ENCODE measurements at regions not wholly inside any gene's neighbourhood (a gene's known extent, or its start where the extent isn't known, plus 50 kb on each side); places are given as distances from the start of the nearest gene placed in this dataset.

GRCh38 chr5:102130386-102130785 lies 165.7 kb downstream of the SLCO4C1 start:
- Histone ChIP-seq H3K27ac (ENCODE audit: low read depth, low read length) (no peak overlapping the region), H3K4me1 (ENCODE audit: control insufficient read depth in 2 of 2, insufficient read depth in 2 of 2, low read length in 2 of 2) (no peaks in the 10 kb centered on the region), H3K36me3 (ENCODE audit: control insufficient read depth in 2 of 3, insufficient read depth in 3 of 3, low read length in 3 of 3) (no peaks in the 10 kb centered on the region), H3K4me3 (ENCODE audit: low read length) (no peak overlapping the region), H3K27me3 (ENCODE audit: control insufficient read depth in 2 of 2, insufficient read depth in 2 of 2, low read length in 2 of 2) (no peaks in the 10 kb centered on the region), H3K9me3 (ENCODE audit: control insufficient read depth in 2 of 3, low read length in 3 of 3) (no peaks in the 10 kb centered on the region)
- ChIA-PET POLR2A (no interaction called here), CTCF (no interaction called here)
- ATAC-seq = no peak
- intact Hi-C loops (cut with micrococcal nuclease) = no loop called here
- peaks cover 0 to 4% (median 0%) of the 10 kb centered on the region in 5 donors for H3K27me3 Mint-ChIP-seq
- no peak overlapping the region for H3K27ac Mint-ChIP-seq
- no peak for DNase-seq
- H3K4me3 Mint-ChIP-seq = no peak overlapping the region
- peaks cover 0 to 9% (median 0%) of the 10 kb centered on the region in 11 donors for H3K9me3 Mint-ChIP-seq
- no peaks in the 10 kb centered on the region for H3K36me3 Mint-ChIP-seq
- H3K4me1 Mint-ChIP-seq = no peaks in the 10 kb centered on the region

GRCh38 chr5:102119252-102119651 lies 176.8 kb downstream of the SLCO4C1 start:
- intact Hi-C loops (cut with micrococcal nuclease) = no loop called here
- H3K4me1 Mint-ChIP-seq = no peaks in the 10 kb centered on the region
- Histone ChIP-seq H3K4me3 (ENCODE audit: low read length) (no peak overlapping the region), H3K27ac (ENCODE audit: low read depth, low read length) (no peak overlapping the region), H3K9me3 (ENCODE audit: control insufficient read depth in 2 of 3, low read length in 3 of 3) (no peaks in the 10 kb centered on the region), H3K36me3 (ENCODE audit: control insufficient read depth in 2 of 3, insufficient read depth in 3 of 3, low read length in 3 of 3) (no peaks in the 10 kb centered on the region), H3K27me3 (ENCODE audit: control insufficient read depth in 2 of 2, insufficient read depth in 2 of 2, low read length in 2 of 2) (no peaks in the 10 kb centered on the region), H3K4me1 (ENCODE audit: control insufficient read depth in 2 of 2, insufficient read depth in 2 of 2, low read length in 2 of 2) (no peaks in the 10 kb centered on the region)
- H3K9me3 Mint-ChIP-seq = peaks cover 0 to 3% (median 0%) of the 10 kb centered on the region in 11 donors
- no peak for ATAC-seq
- CTCF ChIA-PET = no interaction called here
- peaks cover 0 to 4% (median 0%) of the 10 kb centered on the region in 5 donors for H3K27me3 Mint-ChIP-seq
- no peak for DNase-seq
- no peaks in the 10 kb centered on the region for H3K36me3 Mint-ChIP-seq
- no peak overlapping the region for H3K27ac Mint-ChIP-seq
- no peak overlapping the region for H3K4me3 Mint-ChIP-seq
- POLR2A ChIA-PET = no interaction called here

- intact Hi-C loops (cut with micrococcal nuclease) = no loop called here
- Mint-ChIP-seq H3K4me3 (no peak overlapping the region), H3K27ac (no peak overlapping the region), H3K27me3 (peaks cover 0 to 4% (median 0%) of the 10 kb centered on the region in 5 donors), H3K4me1 (no peaks in the 10 kb centered on the region), H3K36me3 (no peaks in the 10 kb centered on the region), H3K9me3 (peaks cover 0 to 10% (median 0%) of the 10 kb centered on the region in 11 donors)
- POLR2A ChIA-PET = no interaction called here
- Histone ChIP-seq H3K9me3 (ENCODE audit: control insufficient read depth in 2 of 3, low read length in 3 of 3) (no peaks in the 10 kb centered on the region), H3K27ac (ENCODE audit: low read depth, low read length) (no peak overlapping the region), H3K36me3 (ENCODE audit: control insufficient read depth in 2 of 3, insufficient read depth in 3 of 3, low read length in 3 of 3) (no peaks in the 10 kb centered on the region), H3K27me3 (ENCODE audit: control insufficient read depth in 2 of 2, insufficient read depth in 2 of 2, low read length in 2 of 2) (no peaks in the 10 kb centered on the region), H3K4me3 (ENCODE audit: low read length) (no peak overlapping the region), H3K4me1 (ENCODE audit: control insufficient read depth in 2 of 2, insufficient read depth in 2 of 2, low read length in 2 of 2) (no peaks in the 10 kb centered on the region)
- CTCF ChIA-PET = no interaction called here
- ATAC-seq = no peak
- no peak for DNase-seq
Measured at GRCh38 chr5:102115736-102116135, 180.3 kb downstream of the SLCO4C1 start.

GRCh38 chr5:102114525-102115069 lies 181.5 kb downstream of the SLCO4C1 start:
- H3K4me3 ChIP-seq (ENCODE audit: low read length) = no peak overlapping the region
- no peaks in the 10 kb centered on the region for H3K36me3 Mint-ChIP-seq
- H3K27me3 Mint-ChIP-seq = peaks cover 0 to 4% (median 0%) of the 10 kb centered on the region in 5 donors
- DNase-seq (no peak), ATAC-seq (no peak)
- intact Hi-C loops (cut with micrococcal nuclease) = no loop called here
- no peak overlapping the region for H3K27ac ChIP-seq (ENCODE audit: low read depth, low read length)
- no peaks in the 10 kb centered on the region for H3K4me1 Mint-ChIP-seq
- ChIA-PET CTCF (no interaction called here), POLR2A (no interaction called here)
- no peaks in the 10 kb centered on the region for H3K9me3 ChIP-seq (ENCODE audit: control insufficient read depth in 2 of 3, low read length in 3 of 3)
- no peaks in the 10 kb centered on the region for H3K4me1 ChIP-seq (ENCODE audit: control insufficient read depth in 2 of 2, insufficient read depth in 2 of 2, low read length in 2 of 2)
- no peaks in the 10 kb centered on the region for H3K27me3 ChIP-seq (ENCODE audit: control insufficient read depth in 2 of 2, insufficient read depth in 2 of 2, low read length in 2 of 2)
- H3K9me3 Mint-ChIP-seq = peaks cover 0 to 10% (median 0%) of the 10 kb centered on the region in 11 donors
- no peaks in the 10 kb centered on the region for H3K36me3 ChIP-seq (ENCODE audit: control insufficient read depth in 2 of 3, insufficient read depth in 3 of 3, low read length in 3 of 3)
- no peak overlapping the region for H3K27ac Mint-ChIP-seq
- no peak overlapping the region for H3K4me3 Mint-ChIP-seq

- Histone ChIP-seq H3K36me3 (ENCODE audit: control insufficient read depth in 2 of 3, insufficient read depth in 3 of 3, low read length in 3 of 3) (no peaks in the 10 kb centered on the region), H3K9me3 (ENCODE audit: control insufficient read depth in 2 of 3, low read length in 3 of 3) (no peaks in the 10 kb centered on the region), H3K4me3 (ENCODE audit: low read length) (no peak overlapping the region), H3K27ac (ENCODE audit: low read depth, low read length) (no peak overlapping the region), H3K4me1 (ENCODE audit: control insufficient read depth in 2 of 2, insufficient read depth in 2 of 2, low read length in 2 of 2) (no peaks in the 10 kb centered on the region), H3K27me3 (ENCODE audit: control insufficient read depth in 2 of 2, insufficient read depth in 2 of 2, low read length in 2 of 2) (no peaks in the 10 kb centered on the region)
- Mint-ChIP-seq H3K9me3 (peaks cover 0 to 8% (median 0%) of the 10 kb centered on the region in 11 donors), H3K4me3 (no peak overlapping the region), H3K27ac (no peak overlapping the region), H3K4me1 (no peaks in the 10 kb centered on the region), H3K27me3 (no peaks in the 10 kb centered on the region), H3K36me3 (no peaks in the 10 kb centered on the region)
- CTCF ChIA-PET = no interaction called here
- ATAC-seq (no peak), DNase-seq (no peak)
- intact Hi-C loops (cut with micrococcal nuclease) = no loop called here
- POLR2A ChIA-PET = no interaction called here
Measured at GRCh38 chr5:102107865-102108264, 188.2 kb downstream of the SLCO4C1 start.

GRCh38 chr5:102106599-102106998 lies 189.5 kb downstream of the SLCO4C1 start:
- H3K4me1 Mint-ChIP-seq = no peaks in the 10 kb centered on the region
- H3K27ac Mint-ChIP-seq = no peak overlapping the region
- no peak overlapping the region for H3K27ac ChIP-seq (ENCODE audit: low read depth, low read length)
- CTCF ChIA-PET = no interaction called here
- POLR2A ChIA-PET = no interaction called here
- no peaks in the 10 kb centered on the region for H3K27me3 ChIP-seq (ENCODE audit: control insufficient read depth in 2 of 2, insufficient read depth in 2 of 2, low read length in 2 of 2)
- no peak overlapping the region for H3K4me3 ChIP-seq (ENCODE audit: low read length)
- intact Hi-C loops (cut with micrococcal nuclease) = no loop called here
- H3K27me3 Mint-ChIP-seq = no peaks in the 10 kb centered on the region
- H3K9me3 ChIP-seq (ENCODE audit: control insufficient read depth in 2 of 3, low read length in 3 of 3) = no peaks in the 10 kb centered on the region
- H3K4me1 ChIP-seq (ENCODE audit: control insufficient read depth in 2 of 2, insufficient read depth in 2 of 2, low read length in 2 of 2) = no peaks in the 10 kb centered on the region
- peaks cover 0 to 6% (median 0%) of the 10 kb centered on the region in 11 donors for H3K9me3 Mint-ChIP-seq
- DNase-seq (no peak), ATAC-seq (no peak)
- no peak overlapping the region for H3K4me3 Mint-ChIP-seq
- no peaks in the 10 kb centered on the region for H3K36me3 ChIP-seq (ENCODE audit: control insufficient read depth in 2 of 3, insufficient read depth in 3 of 3, low read length in 3 of 3)
- no peaks in the 10 kb centered on the region for H3K36me3 Mint-ChIP-seq

- POLR2A ChIA-PET = no interaction called here
- ATAC-seq = no peak
- intact Hi-C loops (cut with micrococcal nuclease) = no loop called here
Measured at GRCh38 chr5:102099766-102100331, 196.2 kb downstream of the SLCO4C1 start.

More at GRCh38 chr5:102099766-102100331, 196.2 kb downstream of the SLCO4C1 start:
- peaks cover 0 to 2% (median 0%) of the 10 kb centered on the region in 7 donors for H3K4me1 Mint-ChIP-seq
- no peaks in the 10 kb centered on the region for H3K9me3 ChIP-seq (ENCODE audit: control insufficient read depth in 2 of 3, low read length in 3 of 3)
- H3K36me3 ChIP-seq (ENCODE audit: control insufficient read depth in 2 of 3, insufficient read depth in 3 of 3, low read length in 3 of 3) = no peaks in the 10 kb centered on the region
- H3K27ac Mint-ChIP-seq = no peak overlapping the region
- no peak for DNase-seq
- H3K27me3 Mint-ChIP-seq = no peaks in the 10 kb centered on the region
- H3K4me1 ChIP-seq (ENCODE audit: control insufficient read depth in 2 of 2, insufficient read depth in 2 of 2, low read length in 2 of 2) = no peaks in the 10 kb centered on the region
- H3K9me3 Mint-ChIP-seq = peaks cover 0 to 5% (median 2%) of the 10 kb centered on the region in 11 donors
- no peak overlapping the region for H3K4me3 ChIP-seq (ENCODE audit: low read length)
- no peaks in the 10 kb centered on the region for H3K36me3 Mint-ChIP-seq
- CTCF ChIA-PET = no interaction called here
- no peak overlapping the region for H3K27ac ChIP-seq (ENCODE audit: low read depth, low read length)
- no peaks in the 10 kb centered on the region for H3K27me3 ChIP-seq (ENCODE audit: control insufficient read depth in 2 of 2, insufficient read depth in 2 of 2, low read length in 2 of 2)
- H3K4me3 Mint-ChIP-seq = no peak overlapping the region

Measured in naive thymus-derived CD4-positive, alpha-beta T cell (primary cell).